ENCODE measurements at regions not wholly inside any gene's neighbourhood (a gene's known extent, or its start where the extent isn't known, plus 50 kb on each side); places are given as distances from the start of the nearest gene placed in this dataset.

GRCh38 chr3:154753101-154753500 lies 323.1 kb upstream of the GPR149 start:
- no peak for DNase-seq

GRCh38 chr3:154749514-154749913 lies 319.5 kb upstream of the GPR149 start:
- no peak for DNase-seq

- DNase-seq, result no peak
Observed at GRCh38 chr3:154745929-154746328, 315.9 kb upstream of the GPR149 start.

GRCh38 chr3:154745122-154745521 lies 315.1 kb upstream of the GPR149 start:
- DNase-seq, result no peak

GRCh38 chr3:154743418-154743817 lies 313.4 kb upstream of the GPR149 start:
- DNase-seq, result no peak

- DNase-seq, result no peak
Observed at GRCh38 chr3:154734468-154734867, 304.5 kb upstream of the GPR149 start.

- peak in 1 of 2 donors; percentile 23 for DNase-seq
Observed at GRCh38 chr3:154730186-154730585, 300.2 kb upstream of the GPR149 start.

- DNase-seq, result no peak
Observed at GRCh38 chr3:154729741-154730140, 299.8 kb upstream of the GPR149 start.

GRCh38 chr3:154728285-154728684 lies 298.3 kb upstream of the GPR149 start:
- DNase-seq, result no peak

- DNase-seq, result peak; percentile 54
Observed at GRCh38 chr3:154720921-154721320, 290.9 kb upstream of the GPR149 start.

GRCh38 chr3:154718053-154718452 lies 288.1 kb upstream of the GPR149 start:
- DNase-seq, result peak; percentile 87 to 89

- no peak for DNase-seq
Observed at GRCh38 chr3:154716170-154716569, 286.2 kb upstream of the GPR149 start.

GRCh38 chr3:154708554-154708953 lies 278.6 kb upstream of the GPR149 start:
- no peak for DNase-seq

GRCh38 chr3:154701055-154701454 lies 271.1 kb upstream of the GPR149 start:
- no peak for DNase-seq

- DNase-seq, result no peak
Observed at GRCh38 chr3:154690413-154690812, 260.4 kb upstream of the GPR149 start.

- no peak for DNase-seq
Observed at GRCh38 chr3:154684440-154684839, 254.4 kb upstream of the GPR149 start.

GRCh38 chr3:154684021-154684420 lies 254.0 kb upstream of the GPR149 start:
- no peak for DNase-seq

GRCh38 chr3:154678041-154678654 lies 248.2 kb upstream of the GPR149 start:
- no peak for DNase-seq

GRCh38 chr3:154668835-154669234 lies 238.8 kb upstream of the GPR149 start:
- no peak for DNase-seq

- DNase-seq, result no peak
Observed at GRCh38 chr3:154668187-154668586, 238.2 kb upstream of the GPR149 start.

- DNase-seq, result no peak
Observed at GRCh38 chr3:154666542-154666941, 236.6 kb upstream of the GPR149 start.

- no peak for DNase-seq
Observed at GRCh38 chr3:154664714-154665113, 234.7 kb upstream of the GPR149 start.

- DNase-seq, result no peak
Observed at GRCh38 chr3:154662851-154663250, 232.9 kb upstream of the GPR149 start.

- no peak for DNase-seq
Observed at GRCh38 chr3:154660811-154661210, 230.8 kb upstream of the GPR149 start.

- no peak for DNase-seq
Observed at GRCh38 chr3:154658000-154658399, 228.0 kb upstream of the GPR149 start.

GRCh38 chr3:154657218-154657617 lies 227.2 kb upstream of the GPR149 start:
- DNase-seq, result no peak
